ENCODE measurements at regions not wholly inside any gene's neighbourhood (a gene's known extent, or its start where the extent isn't known, plus 50 kb on each side); places are given as distances from the start of the nearest gene placed in this dataset.

- H3K27ac ChIP-seq: no peak overlapping the region
- DNase-seq (ENCODE audit: low read depth, low spot score): no peak
These were observed 373.2 kb downstream of the BCOR start for GRCh38 chrX:39724544-39724943.

GRCh38 chrX:39725114-39725513 lies 372.6 kb downstream of the BCOR start:
- no peak for DNase-seq (ENCODE audit: low read depth, low spot score)
- H3K27ac ChIP-seq: no peak overlapping the region

GRCh38 chrX:39725928-39726619 lies 371.7 kb downstream of the BCOR start:
- H3K27ac ChIP-seq: no peak overlapping the region
- DNase-seq (ENCODE audit: low read depth, low spot score): no peak

GRCh38 chrX:39726771-39727170 lies 371.0 kb downstream of the BCOR start:
- DNase-seq (ENCODE audit: low read depth, low spot score): no peak
- H3K27ac ChIP-seq: no peak overlapping the region

GRCh38 chrX:39728025-39728424 lies 369.7 kb downstream of the BCOR start:
- H3K27ac ChIP-seq: no peak overlapping the region
- no peak for DNase-seq (ENCODE audit: low read depth, low spot score)

GRCh38 chrX:39728852-39729598 lies 368.7 kb downstream of the BCOR start:
- H3K27ac ChIP-seq: no peak overlapping the region
- no peak for DNase-seq (ENCODE audit: low read depth, low spot score)

- H3K27ac ChIP-seq: no peak overlapping the region
- no peak for DNase-seq (ENCODE audit: low read depth, low spot score)
These were observed 367.6 kb downstream of the BCOR start for GRCh38 chrX:39729981-39730661.

- DNase-seq (ENCODE audit: low read depth, low spot score): no peak
- H3K27ac ChIP-seq: no peak overlapping the region
These were observed 367.0 kb downstream of the BCOR start for GRCh38 chrX:39730662-39731329.

GRCh38 chrX:39731330-39731667 lies 366.5 kb downstream of the BCOR start:
- no peak overlapping the region for H3K27ac ChIP-seq

GRCh38 chrX:39731735-39732134 lies 366.0 kb downstream of the BCOR start:
- DNase-seq (ENCODE audit: low read depth, low spot score): no peak
- no peak overlapping the region for H3K27ac ChIP-seq

More at GRCh38 chrX:39731330-39731667, 366.5 kb downstream of the BCOR start:
- DNase-seq (ENCODE audit: low read depth, low spot score): no peak

GRCh38 chrX:39733745-39734144 lies 364.0 kb downstream of the BCOR start:
- DNase-seq (ENCODE audit: low read depth, low spot score): no peak
- no peak overlapping the region for H3K27ac ChIP-seq

- no peak for DNase-seq (ENCODE audit: low read depth, low spot score)
- H3K27ac ChIP-seq: no peak overlapping the region
These were observed 363.5 kb downstream of the BCOR start for GRCh38 chrX:39734174-39734776.

GRCh38 chrX:39736216-39737211 lies 361.2 kb downstream of the BCOR start:
- DNase-seq (ENCODE audit: low read depth, low spot score): no peak
- peak overlapping the region; percentile 17 for H3K27ac ChIP-seq

GRCh38 chrX:39739585-39739984 lies 358.2 kb downstream of the BCOR start:
- no peak for DNase-seq (ENCODE audit: low read depth, low spot score)
- H3K27ac ChIP-seq: no peak overlapping the region

GRCh38 chrX:39740078-39740477 lies 357.7 kb downstream of the BCOR start:
- DNase-seq (ENCODE audit: low read depth, low spot score): no peak
- no peak overlapping the region for H3K27ac ChIP-seq

GRCh38 chrX:39741904-39742303 lies 355.9 kb downstream of the BCOR start:
- no peak overlapping the region for H3K27ac ChIP-seq
- DNase-seq (ENCODE audit: low read depth, low spot score): no peak

GRCh38 chrX:39745818-39746217 lies 351.9 kb downstream of the BCOR start:
- no peak overlapping the region for H3K27ac ChIP-seq

GRCh38 chrX:39749135-39749534 lies 348.6 kb downstream of the BCOR start:
- H3K27ac ChIP-seq: no peak overlapping the region
- no peak for DNase-seq (ENCODE audit: low read depth, low spot score)

More at GRCh38 chrX:39745818-39746217, 351.9 kb downstream of the BCOR start:
- no peak for DNase-seq (ENCODE audit: low read depth, low spot score)

GRCh38 chrX:39749728-39750127 lies 348.0 kb downstream of the BCOR start:
- no peak for DNase-seq (ENCODE audit: low read depth, low spot score)
- H3K27ac ChIP-seq: no peak overlapping the region
